ENCODE measurements at regions not wholly inside any gene's neighbourhood (a gene's known extent, or its start where the extent isn't known, plus 50 kb on each side); places are given as distances from the start of the nearest gene placed in this dataset.

DNA sequence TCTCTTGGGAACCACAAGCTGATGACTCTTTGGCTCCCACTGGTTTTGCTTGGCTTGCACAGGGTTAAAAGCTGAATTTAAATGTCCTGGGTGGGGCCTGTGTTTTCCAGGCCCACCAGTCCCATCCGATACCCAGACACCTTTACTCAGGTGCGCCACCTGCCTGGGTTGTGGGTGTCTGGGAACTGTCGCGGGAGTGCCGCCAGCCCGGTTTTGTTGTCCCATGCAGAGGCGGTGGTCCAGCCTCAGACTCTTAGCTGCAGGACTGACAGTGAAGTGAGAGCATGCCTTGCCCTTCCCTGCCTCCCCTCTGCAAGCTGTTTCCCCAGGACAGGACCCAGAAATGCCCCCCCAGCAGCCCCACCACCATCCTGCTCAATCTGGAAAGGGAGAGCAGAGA lies 255.6 kb upstream of the ZNF32 start:
- H3K4me3 ChIP-seq (ENCODE audit: low read length): no peak overlapping the region
- no peak for TF ChIP-seq ZNF274 (IDR thresholded peaks at IDR 0.05; ENCODE audit: low read depth, low read length)

DNA sequence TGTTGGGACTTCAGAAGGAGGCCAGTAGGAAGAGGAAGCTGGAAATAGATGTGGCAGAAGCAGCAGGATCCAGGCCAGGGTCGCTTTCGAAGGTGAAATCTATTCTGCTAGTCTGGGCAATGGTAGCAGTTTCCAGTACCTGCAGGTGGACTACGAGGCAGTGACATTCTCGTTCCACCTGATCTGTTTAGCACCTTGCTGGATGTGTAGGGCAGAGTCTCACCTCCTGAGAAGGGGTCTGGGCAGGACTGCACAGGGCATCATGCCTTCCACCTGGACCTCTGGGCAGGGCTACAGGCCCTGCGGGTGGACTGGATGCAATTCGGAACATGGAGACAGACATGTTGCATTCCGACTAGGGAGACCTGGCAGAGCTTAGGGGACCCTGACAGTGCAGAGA lies 254.8 kb upstream of the ZNF32 start:
- TF ChIP-seq ZNF274 (IDR thresholded peaks at IDR 0.05; ENCODE audit: low read depth, low read length): no peak

DNA sequence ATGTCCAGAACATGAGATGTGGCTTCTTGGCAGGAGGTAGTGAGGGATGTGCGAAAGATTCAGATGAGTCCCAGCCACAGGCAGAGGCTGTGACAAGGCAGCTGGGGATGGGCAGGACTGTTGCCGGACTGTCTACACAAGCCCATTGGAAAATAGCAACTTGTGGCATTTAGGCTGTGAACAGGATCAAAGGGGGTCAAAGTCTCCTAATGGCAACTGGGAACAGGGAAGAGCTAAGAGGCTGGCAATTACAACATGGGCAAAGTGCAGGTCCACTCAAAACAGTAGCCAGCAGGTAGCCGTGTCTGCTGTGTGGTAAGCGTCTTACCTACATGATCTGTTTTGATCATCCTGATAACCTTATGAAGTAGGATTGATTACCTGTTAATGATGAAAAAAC lies 254.2 kb upstream of the ZNF32 start:
- TF ChIP-seq ZNF274 (IDR thresholded peaks at IDR 0.05; ENCODE audit: low read depth, low read length): no peak

More for the DNA sequence above, 254.8 kb upstream of the ZNF32 start:
- no peak overlapping the region for H3K4me3 ChIP-seq (ENCODE audit: low read length)

GRCh38 chr10:43901744-43902504 lies 253.2 kb upstream of the ZNF32 start:
- no peak for TF ChIP-seq ZNF274 (IDR thresholded peaks at IDR 0.05; ENCODE audit: low read depth, low read length)
- H3K4me3 ChIP-seq (ENCODE audit: low read length): no peak overlapping the region

More for the DNA sequence above, 254.2 kb upstream of the ZNF32 start:
- H3K4me3 ChIP-seq (ENCODE audit: low read length): no peak overlapping the region

- H3K4me3 ChIP-seq (ENCODE audit: low read length): no peak overlapping the region
- no peak for TF ChIP-seq ZNF274 (IDR thresholded peaks at IDR 0.05; ENCODE audit: low read depth, low read length)
These were observed 252.6 kb upstream of the ZNF32 start for GRCh38 chr10:43901302-43901701.

- no peak for TF ChIP-seq ZNF274 (IDR thresholded peaks at IDR 0.05; ENCODE audit: low read depth, low read length)
- no peak overlapping the region for H3K4me3 ChIP-seq (ENCODE audit: low read length)
These were observed 251.9 kb upstream of the ZNF32 start for GRCh38 chr10:43900571-43900970.

DNA sequence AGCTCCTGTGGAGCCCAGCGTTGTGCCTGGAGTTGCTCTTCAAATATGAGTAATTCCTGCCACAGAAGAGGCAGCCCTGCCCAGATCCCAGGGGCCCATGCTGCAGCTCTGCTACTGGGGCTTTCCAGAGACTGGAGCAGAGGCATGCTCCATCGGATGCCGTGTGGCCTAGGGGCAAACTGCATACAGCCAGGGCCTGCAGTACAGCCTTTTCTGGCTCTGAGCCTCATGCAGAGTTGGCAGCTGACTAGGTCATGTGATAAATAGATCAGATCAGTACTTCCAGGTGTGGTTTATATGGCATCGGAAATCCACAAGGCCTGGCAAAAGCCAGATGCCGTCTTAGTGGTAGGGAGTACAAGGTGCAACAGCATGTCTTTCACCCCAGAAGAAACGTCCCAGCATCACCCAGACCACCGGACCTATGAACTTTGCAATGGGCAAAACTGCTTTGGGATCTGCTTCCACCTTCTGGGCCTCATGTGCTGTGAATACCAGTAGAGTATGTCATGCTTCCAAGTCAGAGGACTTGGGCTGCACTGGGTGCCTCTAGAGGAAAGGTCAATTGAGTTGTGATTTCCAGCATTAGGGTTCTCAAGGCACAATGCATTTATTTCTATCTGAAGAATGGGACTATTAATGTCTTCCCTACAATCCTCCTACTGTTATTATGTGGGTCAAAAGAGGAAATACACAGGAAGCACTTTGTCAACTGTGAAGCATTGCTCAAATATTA lies 250.7 kb upstream of the ZNF32 start:
- no peak overlapping the region for H3K4me3 ChIP-seq (ENCODE audit: low read length)
- TF ChIP-seq ZNF274 (IDR thresholded peaks at IDR 0.05; ENCODE audit: low read depth, low read length): no peak

- no peak for TF ChIP-seq ZNF274 (IDR thresholded peaks at IDR 0.05; ENCODE audit: low read depth, low read length)
- no peak overlapping the region for H3K4me3 ChIP-seq (ENCODE audit: low read length)
These were observed 249.9 kb upstream of the ZNF32 start for GRCh38 chr10:43898592-43898991.

DNA sequence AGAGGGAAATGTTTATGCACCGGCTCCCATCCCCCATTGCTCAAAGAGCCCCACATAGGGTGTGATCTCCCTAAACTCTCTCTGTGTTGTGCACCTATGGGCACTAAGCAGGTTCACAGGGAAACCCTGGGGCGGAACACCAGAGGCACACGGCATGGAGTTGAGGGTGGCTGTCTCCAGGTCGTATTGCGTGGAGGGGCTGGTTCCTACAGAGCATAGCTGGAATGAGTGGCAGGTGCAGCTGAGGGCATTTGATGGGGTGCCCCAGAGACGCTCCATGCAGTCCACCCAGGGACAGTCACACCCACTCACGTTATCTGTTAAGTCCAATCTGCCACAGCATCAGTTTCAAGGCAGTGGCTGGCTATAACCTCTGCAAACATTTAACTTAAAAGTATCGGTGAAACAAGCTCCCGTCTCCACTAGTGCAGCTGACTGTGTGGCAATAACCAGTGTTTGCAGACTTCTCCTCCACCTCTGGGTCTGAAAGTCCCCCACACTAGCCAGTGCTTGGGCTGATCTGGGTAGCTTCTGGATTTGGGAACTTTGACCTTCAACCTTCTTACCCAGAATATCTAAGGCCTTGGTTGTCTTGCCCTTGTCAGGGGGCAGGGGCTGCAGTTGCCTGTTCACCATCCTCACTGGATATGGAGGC lies 249.2 kb upstream of the ZNF32 start:
- H3K4me3 ChIP-seq (ENCODE audit: low read length): no peak overlapping the region
- TF ChIP-seq ZNF274 (IDR thresholded peaks at IDR 0.05; ENCODE audit: low read depth, low read length): no peak

- H3K4me3 ChIP-seq (ENCODE audit: low read length): no peak overlapping the region
- no peak for TF ChIP-seq ZNF274 (IDR thresholded peaks at IDR 0.05; ENCODE audit: low read depth, low read length)
These were observed 243.5 kb upstream of the ZNF32 start for GRCh38 chr10:43892062-43892770.

DNA sequence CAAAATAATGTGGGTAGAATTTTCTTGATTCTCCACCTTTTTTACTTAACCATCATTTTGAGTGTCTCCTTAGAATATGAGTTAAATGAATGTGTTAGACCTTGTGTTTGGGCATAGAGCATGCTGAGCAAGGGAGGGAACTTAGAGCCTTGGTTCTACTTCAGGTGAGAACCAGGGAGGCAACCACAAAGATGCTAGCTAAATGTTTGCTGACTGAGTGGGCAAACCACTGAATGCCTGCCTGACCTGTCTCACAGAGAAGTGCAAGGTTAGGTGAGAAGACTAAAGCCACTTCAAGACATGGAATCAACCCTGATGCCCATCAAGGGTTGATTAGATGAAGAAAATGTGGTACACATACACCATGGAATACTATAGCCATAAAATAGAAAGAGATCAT lies 242.6 kb upstream of the ZNF32 start:
- TF ChIP-seq ZNF274 (IDR thresholded peaks at IDR 0.05; ENCODE audit: low read depth, low read length): no peak
- no peak overlapping the region for H3K4me3 ChIP-seq (ENCODE audit: low read length)

- no peak overlapping the region for H3K4me3 ChIP-seq (ENCODE audit: low read length)
- TF ChIP-seq ZNF274 (IDR thresholded peaks at IDR 0.05; ENCODE audit: low read depth, low read length): no peak
These were observed 241.4 kb upstream of the ZNF32 start for GRCh38 chr10:43890124-43890523.

DNA sequence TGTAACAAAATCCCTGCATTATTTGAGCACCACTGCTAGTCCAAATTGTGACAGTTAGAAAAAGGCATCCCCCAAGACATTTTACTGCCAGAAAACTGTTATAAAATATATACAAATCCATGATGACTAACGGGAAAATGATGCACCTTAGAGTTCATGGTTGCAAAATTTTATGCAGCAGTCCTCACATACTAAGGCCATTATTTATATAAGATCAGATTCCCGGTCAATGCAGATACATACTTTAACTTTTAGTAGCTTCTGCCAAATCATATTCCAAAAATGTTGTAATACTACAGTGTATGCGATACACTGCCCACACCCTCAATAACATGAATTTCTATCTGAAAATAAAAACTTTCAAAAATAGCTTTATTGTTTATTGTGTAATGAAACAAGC lies 239.9 kb upstream of the ZNF32 start:
- no peak for TF ChIP-seq ZNF274 (IDR thresholded peaks at IDR 0.05; ENCODE audit: low read depth, low read length)
- H3K4me3 ChIP-seq (ENCODE audit: low read length): no peak overlapping the region

GRCh38 chr10:43885842-43886241 lies 237.2 kb upstream of the ZNF32 start:
- no peak for TF ChIP-seq ZNF274 (IDR thresholded peaks at IDR 0.05; ENCODE audit: low read depth, low read length)
- no peak overlapping the region for H3K4me3 ChIP-seq (ENCODE audit: low read length)

Data from GM08714 (cell line).